GM21390 (cell line): ENCODE measurements at regions not wholly inside any gene's neighbourhood (a gene's known extent, or its start where the extent isn't known, plus 50 kb on each side); places are given as distances from the start of the nearest gene placed in this dataset.

Experiments
- ATAC-seq: cut with Tn5 transposase; IDR thresholded peaks from one replicate; pipeline ENCODE4 v1.9.1; 2021; ENCODE audit not compliant: unreplicated experiment

- no peak for ATAC-seq
Observed at GRCh38 chr2:14826518-14826917, 194.0 kb downstream of the LRATD1 start.

GRCh38 chr2:14827226-14828023 is 194.9 kb downstream of the LRATD1 start:
- ATAC-seq, result no peak

- ATAC-seq, result no peak
Observed at GRCh38 chr2:14828223-14828622, 195.7 kb downstream of the LRATD1 start.

- ATAC-seq, result no peak
Observed at GRCh38 chr2:14828968-14829367, 196.5 kb downstream of the LRATD1 start.

GRCh38 chr2:14831458-14831857 is 198.9 kb downstream of the LRATD1 start:
- ATAC-seq, result no peak

- peak; percentile 74 for ATAC-seq
Observed at GRCh38 chr2:14843507-14844204, 211.1 kb downstream of the LRATD1 start.

- ATAC-seq, result no peak
Observed at GRCh38 chr2:14855751-14856150, 223.2 kb downstream of the LRATD1 start.

- ATAC-seq, result no peak
Observed at GRCh38 chr2:14861181-14861580, 228.7 kb downstream of the LRATD1 start.

GRCh38 chr2:14866736-14867352 is 234.3 kb downstream of the LRATD1 start:
- no peak for ATAC-seq

- ATAC-seq, result no peak
Observed at GRCh38 chr2:14867853-14868252, 235.3 kb downstream of the LRATD1 start.

- ATAC-seq, result no peak
Observed at GRCh38 chr2:14872779-14873325, 240.3 kb downstream of the LRATD1 start.

- ATAC-seq, result no peak
Observed at GRCh38 chr2:14881651-14882327, 249.3 kb downstream of the LRATD1 start.

GRCh38 chr2:14884651-14885050 is 252.1 kb downstream of the LRATD1 start:
- ATAC-seq, result no peak

GRCh38 chr2:14891546-14891945 is 259.0 kb downstream of the LRATD1 start:
- no peak for ATAC-seq

- ATAC-seq, result no peak
Observed at GRCh38 chr2:14896330-14897030, 264.0 kb downstream of the LRATD1 start.

- no peak for ATAC-seq
Observed at GRCh38 chr2:14899621-14900414, 267.3 kb downstream of the LRATD1 start.

GRCh38 chr2:14901737-14902136 is 269.2 kb downstream of the LRATD1 start:
- ATAC-seq, result no peak

GRCh38 chr2:14902953-14903352 is 270.4 kb downstream of the LRATD1 start:
- ATAC-seq, result no peak

- peak; percentile 99 for ATAC-seq
Observed at GRCh38 chr2:14903709-14904374, 271.3 kb downstream of the LRATD1 start.
